Activated CD4-positive, alpha-beta T cell treated with anti-CD3 and anti-CD28 coated beads, Interleukin-2, Interleukin-6, amounts not matched to agents 100 ng/mL and 50 ng/mL, durations not matched to agents 16 hours and 8 hours (primary cell): ENCODE measurements at regions not wholly inside any gene's neighbourhood (a gene's known extent, or its start where the extent isn't known, plus 50 kb on each side); places are given as distances from the start of the nearest gene placed in this dataset.

Experiments used
- DNase-seq: peaks from one replicate; pipeline ENCODE4 v3.0.0-alpha.2; 2020

GRCh38 chr4:20456407-20456806 is 204.7 kb downstream of the SLIT2 start:
- DNase-seq, result no peak

GRCh38 chr4:20462426-20463175 is 210.9 kb downstream of the SLIT2 start:
- no peak for DNase-seq

- DNase-seq, result no peak
Measured at GRCh38 chr4:20463176-20463430, 211.4 kb downstream of the SLIT2 start.

- no peak for DNase-seq
Measured at GRCh38 chr4:20464381-20464780, 212.7 kb downstream of the SLIT2 start.

GRCh38 chr4:20474119-20474518 is 222.4 kb downstream of the SLIT2 start:
- no peak for DNase-seq

- DNase-seq, result no peak
Measured at GRCh38 chr4:20478412-20478811, 221.8 kb upstream of the PACRGL start.

- DNase-seq, result no peak
Measured at GRCh38 chr4:20480165-20480947, 219.9 kb upstream of the PACRGL start.

GRCh38 chr4:20483416-20483815 is 216.8 kb upstream of the PACRGL start:
- no peak for DNase-seq

GRCh38 chr4:20486433-20486832 is 213.8 kb upstream of the PACRGL start:
- DNase-seq, result no peak

GRCh38 chr4:20487446-20487845 is 212.8 kb upstream of the PACRGL start:
- DNase-seq, result no peak

- no peak for DNase-seq
Measured at GRCh38 chr4:20487852-20488251, 212.4 kb upstream of the PACRGL start.

GRCh38 chr4:20490734-20491133 is 209.5 kb upstream of the PACRGL start:
- DNase-seq, result no peak

GRCh38 chr4:20493761-20494353 is 206.4 kb upstream of the PACRGL start:
- DNase-seq, result no peak

GRCh38 chr4:20496068-20496467 is 204.2 kb upstream of the PACRGL start:
- no peak for DNase-seq

- DNase-seq, result no peak
Measured at GRCh38 chr4:20504146-20504545, 196.1 kb upstream of the PACRGL start.

- DNase-seq, result no peak
Measured at GRCh38 chr4:20505927-20506326, 194.3 kb upstream of the PACRGL start.

GRCh38 chr4:20506827-20507226 is 193.4 kb upstream of the PACRGL start:
- DNase-seq, result no peak

GRCh38 chr4:20509315-20509714 is 190.9 kb upstream of the PACRGL start:
- no peak for DNase-seq

GRCh38 chr4:20512033-20512792 is 188.0 kb upstream of the PACRGL start:
- no peak for DNase-seq

GRCh38 chr4:20512985-20513384 is 187.3 kb upstream of the PACRGL start:
- DNase-seq, result no peak

- no peak for DNase-seq
Measured at GRCh38 chr4:20520901-20521300, 179.4 kb upstream of the PACRGL start.

GRCh38 chr4:20528508-20528907 is 171.8 kb upstream of the PACRGL start:
- DNase-seq, result no peak

- no peak for DNase-seq
Measured at GRCh38 chr4:20529691-20530090, 170.6 kb upstream of the PACRGL start.
